GDM1 (cell line): ENCODE measurements at regions not wholly inside any gene's neighbourhood (a gene's known extent, or its start where the extent isn't known, plus 50 kb on each side); places are given as distances from the start of the nearest gene placed in this dataset.

Experiments used
- DNase-seq: peaks from one replicate; lab custom pipeline; 2025; lab: John Stamatoyannopoulos, UW

DNA sequence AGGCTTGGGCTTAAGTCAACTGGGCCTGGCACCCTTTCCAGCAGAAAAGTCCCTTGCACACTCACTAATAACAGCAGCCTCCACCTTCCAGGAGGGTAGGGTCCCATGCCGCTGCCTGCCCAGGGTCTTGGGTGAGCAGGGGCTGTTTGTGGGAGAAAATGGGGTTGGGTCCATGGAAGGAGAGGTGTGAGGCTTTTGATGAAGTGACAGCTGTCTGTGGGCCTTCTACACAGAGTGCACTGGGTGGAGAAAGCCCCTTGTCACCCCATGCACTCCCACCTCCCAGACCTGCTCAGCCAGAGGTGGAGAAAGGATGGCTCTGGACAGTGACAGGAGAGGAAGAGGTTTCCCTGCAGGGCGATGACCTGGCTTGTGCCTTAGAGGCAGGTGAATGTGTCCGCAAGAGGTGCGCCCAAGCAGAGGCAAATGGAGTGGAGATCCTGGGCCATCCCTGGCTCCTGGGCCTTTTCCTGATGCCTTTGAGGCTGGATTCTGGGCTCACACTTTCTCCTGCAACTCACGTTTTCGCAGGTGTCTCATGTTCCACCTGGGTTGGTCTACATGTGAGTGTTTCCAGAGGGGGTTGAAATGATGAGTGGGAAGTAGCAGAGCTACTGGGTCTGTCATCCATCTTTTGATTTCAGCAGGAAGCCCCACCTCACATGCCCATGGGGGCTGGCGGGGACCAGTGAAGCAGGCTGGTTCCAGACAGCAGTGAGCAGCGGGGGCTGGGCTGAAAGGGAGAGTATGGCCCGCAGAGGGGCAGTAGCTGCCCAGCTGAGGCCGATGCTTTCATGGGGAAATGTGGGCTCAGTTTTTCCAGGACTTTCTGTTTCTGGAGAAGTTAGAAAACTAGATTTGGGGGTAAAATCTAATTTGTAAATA is 85.2 kb upstream of the PRR23E start:
- no peak for DNase-seq

DNA sequence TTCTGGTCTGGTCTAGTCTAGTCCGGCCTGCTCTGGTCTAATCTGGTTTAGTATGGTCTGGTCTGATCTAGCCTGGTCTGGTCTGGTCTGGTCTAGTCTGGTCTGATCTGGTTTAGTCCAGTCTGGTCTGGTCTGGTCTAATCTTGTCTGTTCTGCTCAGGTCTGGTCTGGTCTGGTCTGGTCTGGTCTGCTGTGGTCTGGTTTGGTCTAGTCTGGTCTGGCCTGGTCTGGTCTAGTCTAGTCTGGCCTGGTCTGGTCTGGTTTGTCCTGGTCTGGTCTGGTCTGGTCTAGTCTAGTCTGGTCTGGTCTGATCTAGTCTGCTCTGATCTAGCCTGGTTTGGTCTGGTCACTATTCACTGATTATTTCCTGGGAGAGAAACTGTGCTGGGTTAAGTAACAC is 84.1 kb upstream of the PRR23E start:
- DNase-seq = no peak

DNA sequence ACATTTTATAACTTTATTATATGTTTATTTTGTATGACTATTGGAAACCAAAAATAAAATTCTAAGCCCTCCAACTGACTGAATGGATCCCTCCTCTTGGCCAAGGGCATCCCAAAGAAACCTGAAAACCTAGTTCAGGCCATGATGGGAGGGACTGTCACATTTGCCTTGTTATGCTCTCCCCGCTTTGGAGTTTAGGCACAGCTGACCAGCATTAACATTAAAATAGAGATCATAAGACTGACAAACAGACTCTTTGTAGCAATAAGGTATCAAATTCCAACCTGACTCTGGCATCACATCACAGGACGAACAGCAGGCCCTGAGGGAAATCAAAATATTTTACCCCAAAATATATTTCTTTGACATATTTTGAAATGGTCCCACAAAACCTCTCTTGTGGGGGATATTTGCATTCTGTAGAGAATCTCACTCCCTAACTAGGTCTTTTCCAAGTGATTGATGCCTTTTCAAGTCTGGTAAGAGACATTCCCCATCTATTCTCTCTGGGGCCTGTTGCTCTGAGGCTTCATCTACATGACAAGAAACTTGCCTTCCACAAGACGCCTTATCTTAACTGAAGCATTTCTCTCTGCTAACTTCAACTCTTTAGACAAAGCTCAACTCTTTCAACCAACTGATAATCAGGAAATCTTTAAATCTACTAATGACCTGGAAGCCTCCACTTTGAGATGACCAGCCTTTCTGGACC is 81.8 kb upstream of the PRR23E start:
- no peak for DNase-seq

DNA sequence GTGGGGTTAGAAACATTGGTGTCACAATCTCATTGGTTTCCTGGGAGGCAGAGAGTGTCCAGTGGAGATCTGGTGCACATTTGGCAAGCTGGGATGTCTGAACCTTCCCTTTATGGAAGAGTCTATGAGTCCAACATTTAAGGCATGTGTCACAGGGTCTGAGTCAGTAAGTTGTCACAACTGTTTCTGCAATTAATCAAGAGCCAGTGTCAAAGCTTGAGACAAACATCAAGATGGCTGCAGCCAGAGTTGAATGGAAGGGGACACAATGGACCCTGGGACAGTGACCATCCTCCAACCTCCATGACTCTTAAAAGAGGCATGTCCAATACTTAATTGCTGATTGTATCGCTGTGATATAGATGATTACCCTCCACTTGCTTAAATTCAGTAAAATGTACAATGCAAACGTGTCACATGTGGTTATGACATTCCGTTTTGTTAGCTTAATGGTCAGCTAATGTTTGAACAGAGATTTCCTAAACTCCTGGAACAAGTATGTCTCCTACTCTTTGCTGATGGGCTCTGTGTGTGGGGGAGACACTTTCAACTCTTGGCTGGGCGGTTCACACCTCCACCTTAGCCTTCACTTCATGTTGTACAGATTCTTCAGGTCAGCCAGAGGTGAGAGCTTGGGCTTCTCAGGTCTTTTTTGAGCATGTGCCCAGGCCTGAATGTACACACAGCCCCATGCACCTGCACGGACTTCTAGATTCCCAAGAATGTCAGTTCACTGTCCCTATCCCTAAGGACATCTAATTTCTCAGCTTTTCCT is 79.9 kb upstream of the PRR23E start:
- no peak for DNase-seq

DNA sequence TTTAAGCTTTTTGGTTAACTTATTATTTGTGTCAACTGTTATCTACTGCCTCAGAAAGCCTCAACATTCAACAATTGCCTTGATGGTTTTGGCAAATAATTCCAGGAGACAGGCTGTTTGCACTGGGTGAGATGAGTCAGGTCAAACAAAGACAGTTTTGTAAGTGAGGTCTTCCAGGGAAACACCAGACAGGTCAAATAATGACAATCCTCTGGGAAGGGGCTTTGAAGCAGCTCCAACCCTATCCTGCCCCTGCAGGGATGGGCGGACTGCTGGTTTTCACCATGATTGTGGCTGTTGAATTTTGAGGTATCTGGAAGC is 79.4 kb upstream of the PRR23E start:
- no peak for DNase-seq

DNA sequence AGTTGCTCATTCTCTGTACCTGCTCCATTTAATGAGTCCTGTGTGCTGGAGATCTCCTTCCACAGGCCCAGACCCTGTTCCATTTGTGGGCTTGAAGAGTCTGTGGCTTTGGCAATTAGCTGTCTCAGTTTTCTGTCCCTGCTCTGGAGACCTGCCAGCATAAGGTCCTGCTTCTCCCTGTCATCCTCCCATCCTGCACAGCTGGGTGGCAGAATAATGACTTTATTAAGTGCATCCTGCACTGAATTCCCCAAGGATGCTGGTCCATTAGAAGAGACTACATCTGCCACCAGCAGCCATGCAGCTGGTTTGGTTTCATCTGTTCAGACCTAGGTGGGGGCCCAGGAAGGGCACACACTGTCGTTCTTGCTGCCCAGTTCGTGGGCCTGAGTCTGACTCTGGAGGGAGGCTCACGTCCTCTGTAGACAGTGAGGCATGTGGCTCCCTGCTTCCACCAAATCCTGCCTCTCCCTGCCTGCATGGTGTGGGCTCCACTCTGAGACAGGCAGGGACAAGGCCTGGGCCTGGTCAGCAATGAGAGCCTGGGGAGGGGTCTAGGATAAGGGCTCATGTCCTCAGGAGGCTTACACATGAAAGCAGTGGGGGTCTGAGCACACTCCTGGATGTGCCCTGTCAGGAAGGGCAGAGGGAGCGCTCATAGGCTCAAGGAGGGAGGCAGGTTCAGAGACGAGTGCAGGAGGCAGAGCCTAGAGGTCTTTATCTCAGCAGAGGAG is 78.4 kb upstream of the PRR23E start:
- no peak for DNase-seq

DNA sequence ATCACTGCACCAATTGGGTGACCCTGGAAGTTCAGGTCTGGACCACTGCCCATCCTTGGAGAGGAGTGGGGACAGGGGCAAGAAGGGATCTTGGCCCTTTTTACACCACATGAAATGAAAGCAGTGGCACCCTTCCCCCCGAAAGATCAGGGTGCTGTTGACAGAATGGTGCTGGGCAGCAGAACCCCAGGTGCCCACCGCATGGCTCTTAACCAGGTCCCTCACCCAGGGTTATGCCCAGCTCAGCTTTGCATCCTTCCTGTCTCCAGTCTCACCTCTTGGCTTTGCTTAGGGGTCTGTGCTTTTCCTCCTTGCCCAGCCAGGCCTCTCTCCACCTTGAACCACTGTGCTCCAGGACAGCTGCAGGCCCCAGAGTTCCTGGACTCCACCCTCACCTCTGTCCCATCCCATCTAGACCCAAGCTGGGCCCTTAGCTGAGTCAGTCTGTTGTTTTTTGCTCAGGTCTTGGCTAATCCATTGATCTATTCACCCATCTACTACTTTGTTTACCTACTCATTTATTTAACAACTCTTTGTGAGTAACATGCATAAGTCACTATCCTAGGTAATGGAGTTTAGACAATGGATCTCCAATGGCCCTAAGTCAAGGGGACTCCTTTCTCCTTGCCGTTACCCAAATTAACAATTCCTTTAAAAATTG is 77.1 kb upstream of the PRR23E start:
- DNase-seq = no peak

DNA sequence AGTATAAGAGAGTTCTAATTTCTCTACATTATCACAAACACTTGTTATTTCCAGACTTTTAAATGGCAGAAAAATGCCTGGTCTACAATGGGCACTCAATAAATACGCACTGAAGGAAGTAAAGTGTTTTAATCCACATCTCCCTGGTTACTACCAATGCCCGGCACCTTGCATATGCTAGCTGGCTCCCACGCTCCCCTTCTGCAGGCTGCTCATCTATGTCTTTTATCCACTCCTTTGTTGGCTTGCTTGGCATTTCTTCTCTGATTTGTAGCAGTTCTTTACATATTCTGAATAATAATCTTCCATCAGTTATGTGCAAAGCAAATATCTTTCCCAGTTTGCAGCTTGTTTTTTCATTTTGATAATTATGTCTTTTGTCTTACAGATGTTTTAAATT is 74.6 kb upstream of the PRR23E start:
- no peak for DNase-seq

DNA sequence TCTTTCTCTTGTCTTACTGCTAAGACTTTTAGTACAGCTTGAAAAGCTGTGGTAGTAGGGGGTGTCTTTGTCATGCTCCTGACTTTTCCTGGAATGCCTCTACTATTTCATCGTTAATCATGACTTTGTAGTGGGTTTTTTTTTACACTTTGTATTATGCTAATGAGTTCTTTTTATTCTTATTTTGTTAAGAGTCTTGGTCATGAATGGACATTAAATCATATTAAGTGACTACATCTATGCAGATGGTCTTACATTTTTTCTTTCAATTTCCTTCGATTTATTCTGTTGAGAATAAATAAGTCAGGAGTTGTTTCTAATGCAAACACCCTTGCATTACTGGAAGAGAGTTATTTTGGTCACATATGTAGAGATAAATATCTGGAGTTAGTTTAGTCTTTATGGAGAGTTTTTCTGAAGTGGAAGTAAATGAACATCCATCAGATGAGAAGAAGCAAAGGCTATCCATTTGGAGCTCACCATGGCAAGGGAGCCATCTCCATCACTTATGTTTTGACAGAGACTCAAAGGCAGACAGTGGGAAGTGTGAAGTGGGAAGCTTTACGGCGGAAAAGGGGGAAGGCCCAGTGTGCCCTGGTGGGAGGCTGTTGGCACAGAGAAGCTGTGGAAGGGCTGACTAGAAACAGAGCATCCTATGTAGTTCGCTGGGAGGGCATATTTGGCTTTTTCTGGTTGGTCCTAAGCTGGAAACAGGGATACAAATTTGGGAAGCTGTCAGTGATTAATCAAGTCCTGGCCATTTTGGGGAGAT is 73.1 kb upstream of the PRR23E start:
- DNase-seq = no peak

DNA sequence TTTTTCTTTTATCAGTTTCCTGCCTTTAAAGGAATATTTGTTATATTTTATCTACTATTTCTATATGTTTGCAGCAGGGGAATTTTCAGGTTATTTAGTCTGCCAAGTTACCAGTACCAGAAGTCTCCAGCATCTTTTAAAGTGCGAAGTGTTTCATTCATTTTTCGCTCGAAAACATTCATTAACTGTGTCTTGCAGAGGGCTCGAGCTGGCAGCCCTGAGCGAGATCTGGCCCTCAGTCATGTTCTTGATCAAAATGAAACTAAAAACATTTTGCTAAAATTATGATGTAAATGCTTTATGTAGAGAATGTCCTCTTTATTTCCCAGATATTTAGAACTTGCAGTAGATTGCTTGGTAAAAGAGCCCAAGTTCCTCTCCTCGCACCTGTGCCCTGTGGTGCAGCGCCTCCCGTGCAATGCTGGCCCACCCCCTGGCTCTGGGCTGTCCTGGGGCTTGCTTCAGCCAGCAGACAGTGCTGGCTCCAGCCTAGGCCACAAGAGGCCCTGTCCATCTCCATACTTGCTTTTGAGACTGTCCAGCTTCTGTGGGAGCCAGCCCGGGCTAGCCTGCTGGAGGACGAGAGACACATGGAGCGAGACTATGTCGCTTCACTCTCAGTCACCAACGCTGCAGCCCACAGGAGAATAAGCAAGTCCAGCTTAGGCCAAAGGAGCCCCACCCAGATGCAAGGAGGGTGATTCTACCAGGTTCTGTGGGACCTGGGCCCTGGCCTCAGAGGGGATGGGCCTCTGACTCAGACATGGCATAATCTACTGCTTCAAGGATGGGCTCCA is 71.9 kb upstream of the PRR23E start:
- no peak for DNase-seq

DNA sequence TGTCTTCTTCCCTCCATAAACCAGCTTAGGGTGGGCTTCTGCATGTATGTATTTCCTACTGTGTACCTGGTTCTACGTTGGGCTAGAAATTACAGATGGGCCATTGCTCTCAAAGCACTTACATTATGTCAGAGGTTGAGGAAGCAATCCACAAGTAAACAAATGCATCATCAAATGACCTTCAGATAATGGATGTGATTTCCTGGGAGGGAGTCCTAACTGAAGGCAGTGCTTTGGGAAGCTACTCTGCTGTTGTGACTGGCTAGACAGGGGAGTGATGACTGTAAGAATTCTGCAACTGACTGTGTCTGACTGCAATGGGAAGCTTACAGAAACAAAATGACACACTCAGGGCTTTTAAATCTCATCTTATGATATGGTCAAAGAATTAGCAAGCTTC is 71.0 kb upstream of the PRR23E start:
- no peak for DNase-seq

DNA sequence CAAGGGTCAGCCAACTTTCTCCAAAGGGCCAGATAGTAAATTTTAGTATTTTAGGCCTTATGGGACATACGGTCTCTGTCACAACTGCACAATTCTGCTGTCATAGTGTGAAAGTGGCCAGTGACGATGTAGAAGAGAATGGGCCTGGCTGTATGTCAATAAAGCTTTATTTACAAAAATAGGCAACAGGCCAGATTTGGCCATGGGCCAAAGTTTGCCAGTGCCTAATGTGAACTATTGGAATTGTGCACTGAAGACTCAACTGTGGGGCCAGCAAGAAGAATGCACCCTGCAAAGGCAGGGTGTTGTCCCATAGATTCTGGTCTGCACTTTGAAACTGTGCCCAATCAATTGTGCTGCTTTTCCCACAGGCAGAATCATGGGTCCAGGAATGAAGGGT is 69.4 kb upstream of the PRR23E start:
- DNase-seq = no peak

DNA sequence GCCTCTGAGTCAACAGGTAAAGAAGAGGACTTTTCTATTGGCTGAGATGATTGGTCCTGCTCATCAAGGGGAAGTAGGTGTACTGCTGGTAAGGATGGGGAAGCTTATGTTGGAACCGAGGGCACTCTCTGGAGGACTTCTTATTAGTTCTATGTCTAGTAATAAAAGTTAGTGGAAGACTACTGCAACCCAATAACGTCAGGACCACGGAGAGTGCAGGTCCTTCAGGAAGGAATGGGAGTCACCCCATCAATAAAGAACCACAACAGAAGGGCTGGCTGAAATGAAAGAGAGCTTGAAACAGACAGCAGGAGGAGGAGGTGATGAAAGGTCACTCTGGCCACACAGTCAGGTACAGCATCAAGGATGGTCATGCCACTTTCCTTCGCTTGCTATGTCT is 68.8 kb upstream of the PRR23E start:
- DNase-seq = no peak

DNA sequence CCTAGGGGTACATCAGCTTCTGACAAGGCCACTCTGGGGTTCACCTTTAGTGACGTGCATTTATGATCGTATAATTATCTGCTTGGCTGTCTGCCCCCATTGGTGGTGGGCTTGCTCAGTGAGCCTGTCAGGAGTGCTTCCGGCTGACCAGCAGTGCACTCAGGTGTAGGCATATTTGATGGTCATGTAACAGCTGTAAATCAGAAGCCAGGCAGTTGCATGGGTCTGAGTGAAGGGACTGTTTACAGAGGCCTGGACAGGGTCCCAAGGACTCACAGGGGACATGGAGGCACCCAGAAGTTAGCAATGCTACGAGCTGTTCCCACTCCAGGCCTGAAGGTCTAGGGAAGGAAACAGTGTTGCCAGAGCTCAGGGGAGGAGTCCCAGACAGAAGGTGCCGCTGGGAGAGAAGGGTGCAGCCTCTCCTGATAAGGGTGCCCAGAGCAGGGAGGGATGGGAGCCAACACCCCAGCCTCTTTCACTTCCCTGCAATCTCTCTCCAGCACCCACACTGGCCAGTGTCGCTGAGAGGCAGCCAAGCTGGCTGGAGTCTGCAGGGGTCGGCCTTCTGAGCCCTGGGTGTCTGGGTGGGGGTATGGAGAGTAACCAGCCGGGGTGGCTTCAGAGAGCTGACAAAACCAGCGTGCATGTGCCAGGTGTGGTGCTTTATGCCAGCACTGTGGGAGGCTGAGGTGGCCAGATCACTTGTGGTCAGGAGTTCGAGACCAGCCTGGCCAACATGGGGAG is 61.3 kb upstream of the PRR23E start:
- no peak for DNase-seq

DNA sequence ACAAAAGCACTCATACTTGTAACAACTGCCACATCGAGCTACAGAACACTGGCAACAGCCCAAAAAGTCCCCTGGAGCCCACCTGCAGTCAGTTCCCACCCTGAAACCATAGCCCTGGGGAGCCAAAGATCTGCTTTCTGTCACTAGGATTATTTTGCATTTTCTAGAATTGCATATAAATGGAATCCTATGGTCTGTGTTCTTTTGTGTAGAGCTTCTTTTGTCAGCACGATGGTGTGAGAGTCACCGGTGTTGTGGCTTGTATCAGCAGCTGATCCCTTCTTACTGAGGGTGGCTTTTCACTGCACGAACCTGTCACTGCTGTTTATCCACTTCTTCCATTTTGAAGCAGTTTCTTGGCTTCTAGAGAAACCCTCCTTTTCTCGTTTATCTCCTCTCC is 60.1 kb upstream of the PRR23E start:
- no peak for DNase-seq

DNA sequence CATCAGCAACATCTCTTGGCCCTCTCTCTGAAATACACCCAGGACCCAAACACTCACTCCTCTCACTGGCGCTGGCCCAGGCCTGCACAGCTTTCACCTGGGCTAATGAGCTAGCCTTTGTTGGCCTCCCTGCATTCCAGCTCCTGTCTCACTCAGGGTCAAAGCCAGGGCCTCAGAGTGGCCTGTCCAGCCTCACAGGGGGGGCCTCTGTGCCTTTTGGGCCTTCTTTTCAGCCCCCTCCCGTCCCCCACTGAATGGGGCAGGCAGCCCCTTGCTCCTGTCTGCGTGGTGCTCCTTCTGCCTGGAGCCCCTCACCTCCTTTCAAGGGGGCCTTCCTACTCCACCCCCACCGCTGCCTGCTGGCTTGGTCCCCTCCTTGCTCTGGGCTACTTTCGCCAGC is 59.0 kb upstream of the PRR23E start:
- no peak for DNase-seq

DNA sequence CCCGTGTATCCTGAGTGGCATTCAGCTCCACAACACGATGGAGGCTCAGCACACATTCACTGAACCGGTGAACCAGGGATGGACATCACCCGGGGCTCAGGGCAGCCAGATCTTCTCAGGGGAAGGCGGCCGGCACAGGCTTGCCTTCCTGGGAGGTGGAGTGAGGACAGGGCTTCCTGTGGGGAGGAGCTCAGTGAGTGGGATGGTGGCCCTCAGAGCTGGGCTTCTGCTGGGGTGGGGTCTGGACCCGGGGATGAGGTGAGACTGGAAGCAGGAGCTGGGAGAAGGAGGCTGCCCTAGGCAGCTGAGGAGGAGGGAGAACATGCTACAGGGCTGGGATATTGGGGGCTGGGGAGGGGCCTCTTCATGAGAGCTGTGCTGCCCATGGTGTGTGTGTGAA is 58.5 kb upstream of the PRR23E start:
- no peak for DNase-seq

DNA sequence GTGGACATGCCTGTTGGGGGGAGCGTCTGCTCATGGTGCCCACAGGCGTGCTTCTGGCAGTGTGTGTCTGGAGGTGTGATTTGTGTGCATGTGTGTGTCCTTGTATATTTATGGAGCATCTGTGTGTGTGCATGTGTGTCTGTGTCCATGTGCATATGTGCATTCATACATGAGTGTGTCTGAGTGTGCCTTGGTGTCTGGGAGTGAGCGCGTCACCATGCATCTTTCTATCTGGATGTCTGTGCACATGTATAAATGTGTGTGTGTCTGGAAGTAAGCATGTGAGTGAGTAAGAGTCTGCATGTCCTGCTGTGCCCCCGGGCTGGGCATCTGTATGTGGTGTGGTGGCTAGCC is 58.1 kb upstream of the PRR23E start:
- no peak for DNase-seq

DNA sequence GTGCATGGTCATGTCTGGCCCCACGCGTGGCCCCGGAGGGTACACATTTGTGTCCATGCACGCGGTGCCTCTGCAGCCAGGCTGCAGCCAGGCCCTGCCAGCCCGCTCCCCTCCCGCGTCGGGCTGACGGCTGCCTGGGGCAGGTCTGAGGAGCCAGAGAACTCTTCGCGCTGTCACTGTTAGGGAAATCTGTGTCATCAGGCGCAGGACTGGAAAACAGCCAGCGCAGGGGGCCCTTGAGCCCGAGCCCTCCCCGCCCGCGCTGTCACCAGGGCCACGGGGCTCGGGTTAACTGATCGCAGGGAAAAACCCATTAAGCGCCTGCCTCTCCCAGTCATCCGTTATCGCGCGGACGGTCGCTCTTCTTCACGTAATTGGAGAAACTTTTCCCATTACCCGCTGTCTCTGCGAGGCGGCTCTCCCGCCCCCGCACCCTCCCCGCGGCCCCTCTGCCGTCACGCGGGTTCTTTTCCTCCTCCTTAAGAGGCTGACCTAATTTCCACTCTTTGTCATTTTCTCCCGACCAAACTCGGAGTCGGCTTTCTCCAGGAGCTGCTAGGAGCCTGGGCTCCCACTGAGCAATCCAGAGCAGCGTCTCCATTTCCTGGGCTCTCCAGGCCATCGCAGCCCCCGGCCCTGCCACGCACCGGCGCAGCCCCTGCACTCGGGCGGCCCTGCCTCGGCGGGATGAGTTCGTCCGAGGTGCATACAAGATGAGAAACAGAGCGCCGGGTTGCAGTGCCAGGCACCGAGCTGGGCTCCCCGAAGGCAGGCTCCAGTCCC is 57.5 kb upstream of the PRR23E start:
- DNase-seq = no peak
